Adrenal gland (tissue), 9 donors: ENCODE measurements at regions not wholly inside any gene's neighbourhood (a gene's known extent, or its start where the extent isn't known, plus 50 kb on each side); places are given as distances from the start of the nearest gene placed in this dataset.

Source experiments
- DNase-seq, 7 donors: peaks; one replicate each; pipeline ENCODE4 v3.0.0-alpha.2; 2019 to 2020
- H3K27ac ChIP-seq, 5 donors: fragments of 200-600 bp; sonication (generic) in 4 of 5; 1 replicate in 3 of 5; 2 replicates in 2 of 5; pipeline versions ENCODE4 v1.5.1 to v1.8.0; 2016 to 2020; ENCODE audit warnings: mild to moderate bottlenecking in 1 of 5
- H3K27me3 ChIP-seq: fragments of 200-600 bp; 2 replicates; pipeline ENCODE4 v1.8.0; 2021
- H3K36me3 ChIP-seq, 2 donors: fragments of 200-600 bp; replicated peaks in 1 of 2; 1 replicate in 1 of 2; 2 replicates in 1 of 2; pipeline versions ENCODE4 v1.5.1 to v1.8.0; 2018 to 2022
- H3K4me1 ChIP-seq, 2 donors: fragments of 200-600 bp; replicated peaks in 1 of 2; 1 replicate in 1 of 2; 2 replicates in 1 of 2; pipeline versions ENCODE4 v1.5.1 to v1.8.0; 2018 to 2021
- H3K4me3 ChIP-seq, 4 donors: fragments of 200-600 bp; sonication (generic) in 3 of 4; one replicate each; pipeline ENCODE4 v1.5.1; 2016 to 2018
- H3K9me3 ChIP-seq, 3 donors: fragments of 200-600 bp; sonication (generic) in 1 of 3; replicated peaks in 1 of 3; 1 replicate in 2 of 3; 2 replicates in 1 of 3; pipeline versions ENCODE4 v1.5.1 to v1.8.0; 2016 to 2021
- POLR2A ChIP-seq, 2 donors: fragments of 450-650 bp; IDR thresholded peaks; one replicate each; pipeline ENCODE4 v1.6.1; 2017; ENCODE audit warnings: antibody characterized with exemption in 2 of 2, mild to moderate bottlenecking in 2 of 2, moderate library complexity in 1 of 2
- WGBS, 4 donors: extraction: QIAGEN DNeasy Blood & Tissue Kit in 2 of 4; methylation state at CpG; one replicate each; pipeline versions ENCODE4 v1.1.5 to v1.1.7; 2013 to 2017; 5-methylcytosine and 5-hydroxymethylcytosine counted together
- intact Hi-C, 2 donors: fragments of 100-400 bp; cut with DNase I; formaldehyde crosslinking; loops; one replicate each; pipeline versions ENCODE4 v1.14.1 to v1.15.0; 2022 to 2023
- TF ChIP-seq, protein P1 (sequence below), 6 experiments: fragments of 450-650 bp in 4 of 6; fragments of 200-600 bp in 2 of 6; sonication (generic) in 1 of 6; IDR thresholded peaks; 1 replicate in 5 of 6; 2 replicates in 1 of 6; pipeline versions ENCODE4 v1.5.1 to v1.8.0; 2016 to 2021; ENCODE audit warnings: antibody characterized with exemption in 6 of 6, mild to moderate bottlenecking in 2 of 6, moderate library complexity in 1 of 6
- donor health status: healthy with polysubstance abuse.
- donor health status: Bipolar disorder and iron deficiency.
- donor health status: DM: yes; HTN: yes; CAD: no.
- donor health status: DM: no; HTN: no; CAD: no.
- donor health status: DM: no; HTN: no; CAD: no.

DNA sequence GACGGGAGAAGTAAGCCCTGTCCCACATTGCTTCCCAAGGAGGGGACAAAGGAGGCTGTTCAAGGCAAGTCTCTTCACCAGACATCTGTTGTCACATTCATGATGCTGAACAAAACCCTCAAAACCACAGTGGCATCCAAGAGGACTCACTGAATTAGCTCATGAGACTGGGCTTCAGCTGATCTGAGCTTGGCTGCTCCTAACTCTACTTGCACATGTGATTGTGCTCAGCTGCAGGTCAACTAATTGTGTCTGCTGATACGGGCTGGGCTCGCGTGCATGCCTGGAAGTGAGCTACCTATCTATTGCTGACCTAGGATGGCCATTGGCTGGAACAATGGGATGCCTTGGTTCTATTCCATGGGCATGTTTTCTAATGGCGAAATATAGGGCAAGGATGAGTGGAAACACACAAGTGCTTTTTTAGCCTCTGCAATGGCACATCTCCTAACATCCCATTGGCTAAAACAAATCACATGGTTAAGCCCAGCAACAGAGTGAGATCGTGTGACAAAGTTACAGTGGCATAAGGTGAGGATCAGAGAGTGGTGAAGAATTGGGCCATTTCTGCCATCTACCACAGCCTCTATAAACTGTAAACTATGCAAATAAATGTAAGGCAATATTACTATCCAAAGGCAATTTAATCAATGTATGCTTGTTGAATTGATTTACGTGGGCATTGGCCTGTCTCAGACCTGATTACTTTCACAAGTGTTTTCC lies 52.9 kb upstream of the CAPN13 start:
- no peaks in the 10 kb centered on the region for H3K9me3 ChIP-seq
- TF ChIP-seq, protein P1, sequence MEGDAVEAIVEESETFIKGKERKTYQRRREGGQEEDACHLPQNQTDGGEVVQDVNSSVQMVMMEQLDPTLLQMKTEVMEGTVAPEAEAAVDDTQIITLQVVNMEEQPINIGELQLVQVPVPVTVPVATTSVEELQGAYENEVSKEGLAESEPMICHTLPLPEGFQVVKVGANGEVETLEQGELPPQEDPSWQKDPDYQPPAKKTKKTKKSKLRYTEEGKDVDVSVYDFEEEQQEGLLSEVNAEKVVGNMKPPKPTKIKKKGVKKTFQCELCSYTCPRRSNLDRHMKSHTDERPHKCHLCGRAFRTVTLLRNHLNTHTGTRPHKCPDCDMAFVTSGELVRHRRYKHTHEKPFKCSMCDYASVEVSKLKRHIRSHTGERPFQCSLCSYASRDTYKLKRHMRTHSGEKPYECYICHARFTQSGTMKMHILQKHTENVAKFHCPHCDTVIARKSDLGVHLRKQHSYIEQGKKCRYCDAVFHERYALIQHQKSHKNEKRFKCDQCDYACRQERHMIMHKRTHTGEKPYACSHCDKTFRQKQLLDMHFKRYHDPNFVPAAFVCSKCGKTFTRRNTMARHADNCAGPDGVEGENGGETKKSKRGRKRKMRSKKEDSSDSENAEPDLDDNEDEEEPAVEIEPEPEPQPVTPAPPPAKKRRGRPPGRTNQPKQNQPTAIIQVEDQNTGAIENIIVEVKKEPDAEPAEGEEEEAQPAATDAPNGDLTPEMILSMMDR (IDR thresholded peaks at IDR 0.05): no peak
- TF ChIP-seq POLR2A (IDR thresholded peaks at IDR 0.05): no peak
- no peaks in the 10 kb centered on the region for H3K36me3 ChIP-seq
- H3K27ac ChIP-seq: no peak overlapping the region
- H3K4me1 ChIP-seq: no peaks in the 10 kb centered on the region
- no peaks in the 10 kb centered on the region for H3K27me3 ChIP-seq
- no peak overlapping the region for H3K4me3 ChIP-seq
- 83 to 92% (median 88%) methylated on average over 7 of the region's 7 CpGs for WGBS, 4 donors
- intact Hi-C loops: loop anchor here (10.0 kb wide), 1 partner anchor 145 kb away; no protein-coding TSS in a partner anchor
- DNase-seq: no peak
